Duodenal mucosa (tissue), 2 donors: ENCODE measurements at regions not wholly inside any gene's neighbourhood (a gene's known extent, or its start where the extent isn't known, plus 50 kb on each side); places are given as distances from the start of the nearest gene placed in this dataset.

Experiments used
- H3K27ac ChIP-seq: one replicate; pipeline ENCODE4 v1.7.0; 2013; ENCODE audit warnings: low read depth, low read length
- H3K27me3 ChIP-seq, 2 donors: one replicate each; pipeline ENCODE4 v1.7.0; 2013; ENCODE audit warnings: low read length in 2 of 2, control low read depth in 1 of 2; ENCODE audit not compliant: insufficient read depth in 2 of 2, control insufficient read depth in 1 of 2
- H3K36me3 ChIP-seq, 2 donors: one replicate each; pipeline ENCODE4 v1.7.0; 2013; ENCODE audit warnings: low read length in 2 of 2, control low read depth in 1 of 2; ENCODE audit not compliant: insufficient read depth in 2 of 2, control insufficient read depth in 1 of 2
- H3K4me1 ChIP-seq, 2 donors: one replicate each; pipeline ENCODE4 v1.7.0; 2013; ENCODE audit warnings: low read length in 2 of 2, control low read depth in 1 of 2; ENCODE audit not compliant: insufficient read depth in 2 of 2, control insufficient read depth in 1 of 2
- H3K4me3 ChIP-seq, 2 donors: one replicate each; pipeline ENCODE4 v1.7.0; 2013; ENCODE audit warnings: low read length in 2 of 2, low read depth in 1 of 2
- H3K9ac ChIP-seq, 2 donors: one replicate each; pipeline ENCODE4 v1.7.0; 2013; ENCODE audit warnings: low read length in 2 of 2, low read depth in 1 of 2
- H3K9me3 ChIP-seq, 2 donors: one replicate each; pipeline ENCODE4 v1.7.0; 2013; ENCODE audit warnings: low read length in 2 of 2, control low read depth in 1 of 2; ENCODE audit not compliant: control insufficient read depth in 1 of 2

DNA sequence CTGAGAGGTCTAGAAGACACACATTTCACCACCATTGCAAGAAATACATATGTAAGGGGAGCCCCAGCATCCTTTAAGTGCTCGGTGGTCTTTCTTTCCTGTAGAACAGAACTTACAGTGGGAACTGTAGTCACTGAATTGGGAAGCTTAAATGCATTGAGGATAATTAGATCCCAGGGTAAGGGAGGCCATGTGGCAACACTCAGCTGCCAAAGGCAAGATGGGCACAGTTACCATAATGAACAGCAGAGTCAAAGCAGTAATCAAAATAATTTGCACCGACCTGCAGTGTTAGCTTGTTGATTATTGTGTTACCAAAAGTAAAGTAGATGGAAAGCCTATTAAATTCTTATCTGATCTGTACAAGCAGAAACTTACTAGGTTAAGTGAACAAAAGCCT lies 291.2 kb upstream of the PCDH20 start:
- no peak overlapping the region for H3K4me3 ChIP-seq
- no peaks in the 10 kb centered on the region for H3K27me3 ChIP-seq
- H3K36me3 ChIP-seq = no peaks in the 10 kb centered on the region
- H3K27ac ChIP-seq = no peak overlapping the region
- H3K9me3 ChIP-seq = peaks cover 0 to 6% of the 10 kb centered on the region in 2 donors
- no peak overlapping the region for H3K9ac ChIP-seq
- H3K4me1 ChIP-seq = no peaks in the 10 kb centered on the region

DNA sequence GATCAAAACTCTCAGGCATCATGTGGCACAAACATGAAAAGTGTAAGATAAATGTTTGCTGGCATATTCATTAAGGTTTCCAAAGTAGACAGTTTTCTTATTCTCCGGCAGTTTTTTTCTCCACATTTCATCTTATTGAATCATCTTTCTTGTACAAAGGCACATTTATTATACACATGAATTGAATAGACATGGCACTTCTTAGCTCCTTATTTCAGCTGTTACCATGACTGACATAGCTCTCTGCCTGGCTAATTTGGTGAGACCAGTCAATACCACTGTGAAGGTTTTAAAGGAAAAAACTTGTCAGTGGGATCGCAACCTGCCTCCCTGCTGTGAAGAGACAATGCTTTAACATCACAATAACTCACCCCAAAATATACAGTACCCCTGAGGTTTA lies 285.0 kb upstream of the PCDH20 start:
- no peak overlapping the region for H3K4me3 ChIP-seq
- no peak overlapping the region for H3K27ac ChIP-seq
- H3K27me3 ChIP-seq = no peaks in the 10 kb centered on the region
- peaks cover 0 to 6% of the 10 kb centered on the region in 2 donors for H3K9me3 ChIP-seq
- H3K4me1 ChIP-seq = no peaks in the 10 kb centered on the region
- no peak overlapping the region for H3K9ac ChIP-seq
- no peaks in the 10 kb centered on the region for H3K36me3 ChIP-seq

DNA sequence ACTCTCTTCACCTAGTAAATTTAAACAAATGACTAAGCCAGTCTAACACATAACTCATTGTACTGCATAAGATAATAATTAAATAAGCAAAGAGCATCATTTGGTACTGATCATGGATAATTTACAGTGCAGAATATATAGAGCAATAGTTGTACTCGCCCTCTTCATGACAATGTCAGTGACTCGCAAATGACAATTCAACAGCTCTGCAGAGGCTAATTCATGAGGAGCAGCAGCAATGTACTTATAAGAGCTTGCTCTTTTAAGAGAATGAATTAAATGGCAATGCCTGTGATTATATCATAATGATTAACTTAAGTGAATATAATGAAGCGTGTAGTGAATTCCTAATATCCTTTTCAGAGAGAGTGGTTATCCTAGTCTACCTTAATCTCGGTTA lies 284.5 kb upstream of the PCDH20 start:
- no peak overlapping the region for H3K9ac ChIP-seq
- no peak overlapping the region for H3K27ac ChIP-seq
- H3K9me3 ChIP-seq = peaks cover 0 to 6% of the 10 kb centered on the region in 2 donors
- no peak overlapping the region for H3K4me3 ChIP-seq
- H3K27me3 ChIP-seq = no peaks in the 10 kb centered on the region
- H3K4me1 ChIP-seq = no peaks in the 10 kb centered on the region
- no peaks in the 10 kb centered on the region for H3K36me3 ChIP-seq

DNA sequence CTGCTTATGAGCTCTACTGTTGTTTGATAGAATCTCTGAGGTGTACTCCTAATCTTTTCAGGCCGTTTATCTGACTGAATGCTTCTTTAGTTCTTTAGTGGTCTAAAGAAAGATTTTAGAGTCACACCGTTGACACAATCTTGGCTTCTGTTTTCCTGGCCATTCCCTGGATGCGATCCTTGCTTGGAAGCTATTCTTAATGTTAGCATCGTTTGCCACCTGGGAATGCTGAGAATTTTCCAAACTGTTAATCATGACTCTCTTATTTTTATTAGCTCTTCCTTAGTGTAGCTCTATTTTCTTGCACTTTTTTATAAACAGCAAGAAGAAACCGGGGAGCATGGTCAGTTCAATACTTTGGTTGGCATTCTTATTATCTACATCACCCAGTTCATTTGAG lies 281.0 kb upstream of the PCDH20 start:
- Histone ChIP-seq H3K4me3 (no peak overlapping the region), H3K4me1 (no peaks in the 10 kb centered on the region), H3K9me3 (no peaks in the 10 kb centered on the region), H3K27me3 (no peaks in the 10 kb centered on the region), H3K36me3 (no peaks in the 10 kb centered on the region), H3K27ac (no peak overlapping the region), H3K9ac (no peak overlapping the region)

DNA sequence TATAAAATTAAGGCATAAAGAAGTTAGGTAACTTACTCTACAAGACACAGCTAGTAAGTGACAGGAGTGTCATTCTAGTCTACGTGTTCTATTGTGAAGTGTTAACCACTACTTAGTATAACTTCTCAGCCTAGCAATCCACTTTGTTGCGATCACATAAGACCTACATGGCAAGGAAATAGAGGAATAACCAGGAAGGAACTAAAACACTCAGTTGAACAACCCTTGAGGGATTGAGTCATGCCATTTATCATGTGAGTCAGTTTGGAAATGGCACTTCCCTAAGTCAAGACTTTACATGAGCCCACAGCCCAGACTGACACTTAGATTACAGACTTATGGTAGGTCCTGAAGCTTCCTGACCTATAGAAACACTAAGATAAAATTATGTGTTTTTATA lies 279.5 kb upstream of the PCDH20 start:
- Histone ChIP-seq H3K36me3 (no peaks in the 10 kb centered on the region), H3K27ac (no peak overlapping the region), H3K9me3 (no peaks in the 10 kb centered on the region), H3K27me3 (no peaks in the 10 kb centered on the region), H3K4me3 (no peak overlapping the region), H3K9ac (no peak overlapping the region), H3K4me1 (no peaks in the 10 kb centered on the region)

DNA sequence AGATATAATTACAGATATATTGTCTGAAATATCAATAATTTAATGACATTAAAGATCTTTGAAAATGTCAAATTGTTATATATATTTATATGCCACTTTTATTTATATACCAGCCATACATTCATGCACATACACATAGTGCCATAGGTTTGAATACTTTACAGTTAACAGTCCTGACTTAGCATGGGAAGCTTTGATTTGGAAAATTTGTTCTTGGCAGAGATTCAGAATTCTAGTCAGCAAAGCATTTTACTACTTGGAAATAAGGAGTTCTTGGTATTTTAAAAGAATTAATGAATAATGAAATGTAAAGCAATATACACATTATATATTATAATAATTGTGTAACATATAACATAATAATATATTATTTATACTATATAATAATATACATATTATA lies 277.0 kb upstream of the PCDH20 start:
- Histone ChIP-seq H3K27me3 (no peaks in the 10 kb centered on the region), H3K4me1 (no peaks in the 10 kb centered on the region), H3K4me3 (no peak overlapping the region), H3K36me3 (no peaks in the 10 kb centered on the region), H3K9me3 (no peaks in the 10 kb centered on the region), H3K27ac (no peak overlapping the region), H3K9ac (no peak overlapping the region)

DNA sequence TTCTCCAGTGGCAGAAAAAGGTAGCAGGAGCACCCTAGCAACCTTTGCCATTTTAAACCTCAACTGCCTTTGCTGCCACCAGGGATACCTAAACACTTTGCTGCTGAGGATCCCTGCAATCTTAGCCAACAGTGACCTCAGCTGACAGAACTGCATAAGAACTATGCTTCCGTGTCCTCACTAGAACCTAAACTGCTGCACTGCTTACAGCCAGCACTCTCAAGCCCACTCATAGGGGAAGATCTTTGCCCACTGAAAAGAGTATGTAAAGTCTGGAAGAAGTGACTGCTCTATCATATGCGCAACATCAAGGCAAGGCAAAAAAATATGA lies 270.0 kb upstream of the PCDH20 start:
- no peak overlapping the region for H3K9ac ChIP-seq
- H3K36me3 ChIP-seq = no peaks in the 10 kb centered on the region
- no peak overlapping the region for H3K4me3 ChIP-seq
- H3K27ac ChIP-seq = no peak overlapping the region
- no peaks in the 10 kb centered on the region for H3K9me3 ChIP-seq
- H3K27me3 ChIP-seq = no peaks in the 10 kb centered on the region
- no peaks in the 10 kb centered on the region for H3K4me1 ChIP-seq

DNA sequence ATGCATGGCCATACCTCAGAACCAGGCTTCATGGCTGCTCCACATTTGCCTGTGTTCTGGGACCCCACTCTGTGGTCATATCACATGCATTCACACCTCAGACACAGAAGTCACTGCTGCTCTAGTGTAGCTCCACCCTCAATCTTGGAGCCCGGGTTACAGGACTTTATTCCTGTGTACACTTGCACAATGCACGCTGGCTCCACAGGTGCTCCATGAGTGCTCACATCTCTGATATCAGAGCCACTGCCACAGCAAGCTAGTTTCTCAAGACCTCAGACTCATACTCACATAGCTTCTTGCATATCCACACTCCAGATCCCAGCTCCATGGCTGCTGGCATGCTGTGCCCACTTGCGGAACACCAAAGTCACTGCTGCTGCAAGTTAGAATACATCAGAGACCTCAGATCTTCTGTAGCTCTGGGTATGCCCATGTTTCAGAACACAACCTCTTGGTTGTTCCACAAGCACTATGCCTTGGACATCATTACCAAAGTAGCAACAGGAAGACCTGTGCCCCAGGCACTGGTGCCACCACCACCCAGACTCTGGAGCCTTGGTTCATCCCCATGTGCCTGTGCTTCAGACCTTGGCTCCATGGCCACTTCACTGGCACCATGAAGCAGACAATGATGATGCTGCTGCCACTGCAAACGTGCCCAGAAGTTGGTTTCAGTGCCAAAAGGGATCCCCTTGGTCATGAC lies 269.5 kb upstream of the PCDH20 start:
- Histone ChIP-seq H3K9me3 (no peaks in the 10 kb centered on the region), H3K36me3 (no peaks in the 10 kb centered on the region), H3K9ac (no peak overlapping the region), H3K4me3 (no peak overlapping the region), H3K27ac (no peak overlapping the region), H3K4me1 (no peaks in the 10 kb centered on the region), H3K27me3 (no peaks in the 10 kb centered on the region)

DNA sequence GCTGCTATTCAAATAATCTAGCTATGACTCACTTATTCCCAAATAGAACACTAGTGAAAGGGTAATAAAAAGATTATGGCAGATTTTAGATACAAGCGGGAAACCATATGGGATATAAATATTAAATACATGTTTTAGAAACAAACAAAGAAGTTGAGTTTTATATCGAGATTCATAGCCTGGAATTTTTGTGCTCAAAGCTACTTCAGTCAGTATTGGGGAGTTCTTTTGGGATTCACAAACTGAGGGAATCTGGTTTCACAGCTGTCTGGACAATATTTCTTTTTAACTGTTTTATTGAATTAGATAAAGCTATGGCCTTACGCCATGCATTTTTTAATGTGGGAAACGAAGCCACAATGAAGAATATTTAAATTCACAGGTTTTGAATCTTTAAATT lies 257.1 kb upstream of the PCDH20 start:
- H3K36me3 ChIP-seq = no peaks in the 10 kb centered on the region
- H3K9ac ChIP-seq = no peak overlapping the region
- peaks cover 0 to 8% of the 10 kb centered on the region in 2 donors for H3K4me1 ChIP-seq
- no peak overlapping the region for H3K27ac ChIP-seq
- H3K4me3 ChIP-seq = no peak overlapping the region
- no peaks in the 10 kb centered on the region for H3K27me3 ChIP-seq
- no peaks in the 10 kb centered on the region for H3K9me3 ChIP-seq

DNA sequence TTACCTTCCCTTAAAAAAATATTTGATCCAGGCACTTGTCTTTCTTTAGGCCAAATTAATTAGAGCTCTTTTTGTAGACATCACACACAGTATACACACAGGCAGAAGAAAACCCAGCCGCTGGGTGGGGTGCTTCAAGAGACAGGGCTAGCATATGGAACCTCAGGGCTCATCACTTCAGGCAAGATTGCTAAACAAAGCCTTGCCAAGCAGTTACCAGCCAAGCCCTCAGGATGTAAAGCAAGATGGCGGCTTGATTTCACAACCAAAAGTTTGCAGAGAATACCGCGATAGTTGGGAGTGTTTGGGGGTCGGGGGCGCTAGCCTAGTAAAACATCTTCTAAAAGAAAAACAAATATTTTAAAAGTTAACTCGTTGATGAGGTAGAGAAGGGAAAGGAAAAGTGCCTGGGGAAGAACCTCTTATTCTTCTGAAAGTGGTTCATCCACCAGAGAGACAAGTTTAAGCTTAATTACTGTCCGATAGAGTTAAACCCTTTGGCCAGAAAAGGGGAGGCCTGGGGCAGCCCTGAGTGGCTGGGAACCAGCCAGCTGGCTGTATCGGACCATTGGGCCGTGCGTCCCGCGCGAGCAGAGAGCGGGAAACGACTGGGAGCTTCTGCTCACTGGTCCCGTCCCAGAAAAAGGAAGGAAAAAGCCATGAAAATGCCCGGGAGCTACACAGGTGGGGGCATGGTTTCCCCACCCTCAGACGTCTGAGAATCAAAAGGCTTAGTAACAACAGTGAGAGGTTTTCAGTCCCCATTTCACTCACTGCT lies 254.9 kb upstream of the PCDH20 start:
- Histone ChIP-seq H3K4me1 (peaks cover 0 to 8% of the 10 kb centered on the region in 2 donors), H3K36me3 (no peaks in the 10 kb centered on the region), H3K27ac (no peak overlapping the region), H3K9ac (no peak overlapping the region), H3K4me3 (no peak overlapping the region), H3K9me3 (no peaks in the 10 kb centered on the region), H3K27me3 (no peaks in the 10 kb centered on the region)
